Caco-2 (cell line): ENCODE measurements at regions not wholly inside any gene's neighbourhood (a gene's known extent, or its start where the extent isn't known, plus 50 kb on each side); places are given as distances from the start of the nearest gene placed in this dataset.

Experiments used
- BruUV-seq: library from RNA; stranded (reverse); fragments of 400-500 nt; replicated peaks from 2 replicates; lab custom pipeline; 2021; lab: Mats Ljungman, UMichigan
- CTCF ChIA-PET: fragments of 300-600 bp; sonication (Branson Sonifier 250); formaldehyde crosslinking; loops from one replicate; lab custom pipeline; 2022; ENCODE audit warnings: antibody characterized with exemption; lab: Charles Lee
- POLR2A ChIA-PET: fragments of 300-600 bp; sonication (Branson Sonifier 250); formaldehyde crosslinking; loops from one replicate; lab custom pipeline; 2022; ENCODE audit warnings: antibody characterized with exemption; lab: Charles Lee
- DNase-seq, 2 experiments: peaks; one replicate each; pipeline versions ENCODE4 v3.0.0 to v3.0.0-alpha.2; 2020 to 2022
- H3K27me3 ChIP-seq: replicated peaks from 2 replicates; pipeline ENCODE4 v1.6.0; 2011; ENCODE audit warnings: low read length; ENCODE audit not compliant: control insufficient read depth, insufficient read depth
- H3K36me3 ChIP-seq: 2 replicates; pipeline ENCODE4 v1.5.1; 2011; ENCODE audit warnings: low read length; ENCODE audit not compliant: control insufficient read depth, insufficient read depth
- H3K4me1 ChIP-seq: fragments of 250-450 bp; sonication (Bioruptor Pico); 2 replicates; pipeline ENCODE4 v1.5.1; 2020; ENCODE audit warnings: mild to moderate bottlenecking
- H3K4me3 ChIP-seq: 2 replicates; pipeline ENCODE4 v1.5.1; 2011; ENCODE audit warnings: low read depth, mild to moderate bottlenecking, control low read depth, low read length
- H3K9me3 ChIP-seq: fragments of 250-450 bp; sonication (Bioruptor Pico); 2 replicates; pipeline ENCODE4 v1.5.1; 2020; ENCODE audit warnings: mild to moderate bottlenecking, moderate library complexity
- H3K27ac Mint-ChIP-seq: one replicate; pipeline ENCODE4 v1.8.0; 2022; ENCODE audit warnings: mixed read lengths; ENCODE audit not compliant: unreplicated experiment
- H3K27me3 Mint-ChIP-seq: one replicate; pipeline ENCODE4 v1.8.0; 2022; ENCODE audit warnings: mixed read lengths; ENCODE audit not compliant: insufficient read depth, unreplicated experiment
- H3K36me3 Mint-ChIP-seq: one replicate; pipeline ENCODE4 v1.8.0; 2022; ENCODE audit warnings: mild to moderate bottlenecking, mixed read lengths; ENCODE audit not compliant: insufficient read depth, unreplicated experiment
- H3K4me1 Mint-ChIP-seq: one replicate; pipeline ENCODE4 v1.8.0; 2022; ENCODE audit warnings: low read depth, mixed read lengths; ENCODE audit not compliant: unreplicated experiment
- H3K4me3 Mint-ChIP-seq: one replicate; pipeline ENCODE4 v1.8.0; 2022; ENCODE audit warnings: mild to moderate bottlenecking, moderate library complexity, mixed read lengths; ENCODE audit not compliant: unreplicated experiment
- H3K9me3 Mint-ChIP-seq: one replicate; pipeline ENCODE4 v1.8.0; 2022; ENCODE audit warnings: mixed read lengths; ENCODE audit not compliant: unreplicated experiment
- CTCF ChIP-seq, 2 experiments: fragments of 200-600 bp in 1 of 2; IDR thresholded peaks; 1 replicate in 1 of 2; 2 replicates in 1 of 2; pipeline versions ENCODE4 v1.5.1 to v1.8.0; 2011 to 2022; ENCODE audit warnings: antibody characterized with exemption in 1 of 2, control low read depth in 1 of 2, inconsistent platforms in 1 of 2, low read depth in 1 of 2, low read length in 1 of 2, mild to moderate bottlenecking in 1 of 2, moderate library complexity in 1 of 2; ENCODE audit not compliant: insufficient read depth in 1 of 2, severe bottlenecking in 1 of 2, unreplicated experiment in 1 of 2
- intact Hi-C: fragments of 100-400 bp; cut with micrococcal nuclease; formaldehyde crosslinking; loops from one replicate; pipeline ENCODE4 v1.10.0; 2022; ENCODE audit not compliant: unreplicated experiment

- H3K4me3 Mint-ChIP-seq = no peak overlapping the region
- TF ChIP-seq CTCF (IDR thresholded peaks at IDR 0.05; ENCODE audit: insufficient read depth in 1 of 2, low read depth in 1 of 2, low read length in 1 of 2, severe bottlenecking in 1 of 2, unreplicated experiment in 1 of 2) = no peak
- DNase-seq = no peak
- no TSS peak for BruUV-seq
- no peak overlapping the region for H3K27ac Mint-ChIP-seq
- no peaks in the 10 kb centered on the region for H3K36me3 Mint-ChIP-seq
- H3K9me3 Mint-ChIP-seq = peaks cover 24% of the 10 kb centered on the region
- no peaks in the 10 kb centered on the region; the same call in 1 of the 2 replicates for H3K27me3 ChIP-seq
- H3K36me3 ChIP-seq = no peaks in the 10 kb centered on the region
- CTCF ChIA-PET = no interaction called here
- H3K9me3 ChIP-seq = no peaks in the 10 kb centered on the region
- H3K27me3 Mint-ChIP-seq = peaks cover 3% of the 10 kb centered on the region
- intact Hi-C loops = no loop called here
- H3K4me3 ChIP-seq = no peak overlapping the region
- POLR2A ChIA-PET = no interaction called here
- no peaks in the 10 kb centered on the region for H3K4me1 ChIP-seq
- H3K4me1 Mint-ChIP-seq = no peaks in the 10 kb centered on the region
These were observed 271.5 kb upstream of the MOCS1 start for GRCh38 chr6:40205801-40206200.

- Mint-ChIP-seq H3K4me3 (no peak overlapping the region), H3K27me3 (peaks cover 3% of the 10 kb centered on the region), H3K36me3 (no peaks in the 10 kb centered on the region), H3K27ac (no peak overlapping the region), H3K4me1 (no peaks in the 10 kb centered on the region), H3K9me3 (peaks cover 24% of the 10 kb centered on the region)
- no peak for TF ChIP-seq CTCF (IDR thresholded peaks at IDR 0.05; ENCODE audit: insufficient read depth in 1 of 2, low read depth in 1 of 2, low read length in 1 of 2, severe bottlenecking in 1 of 2, unreplicated experiment in 1 of 2)
- Histone ChIP-seq H3K36me3 (no peaks in the 10 kb centered on the region), H3K27me3 (no peaks in the 10 kb centered on the region; the same call in 1 of the 2 replicates), H3K4me1 (no peaks in the 10 kb centered on the region), H3K9me3 (no peaks in the 10 kb centered on the region), H3K4me3 (no peak overlapping the region)
- BruUV-seq = no TSS peak
- ChIA-PET CTCF (no interaction called here), POLR2A (no interaction called here)
- intact Hi-C loops = no loop called here
- no peak for DNase-seq
These were observed 270.7 kb upstream of the MOCS1 start for GRCh38 chr6:40205004-40205403.

GRCh38 chr6:40197371-40197770, 263.1 kb upstream of the MOCS1 start:
- H3K36me3 Mint-ChIP-seq = no peaks in the 10 kb centered on the region
- H3K9me3 ChIP-seq = no peaks in the 10 kb centered on the region
- no peak overlapping the region for H3K4me3 Mint-ChIP-seq
- intact Hi-C loops = no loop called here
- no TSS peak for BruUV-seq
- DNase-seq = no peak
- no peaks in the 10 kb centered on the region for H3K36me3 ChIP-seq
- peaks cover 7% of the 10 kb centered on the region for H3K27me3 Mint-ChIP-seq
- ChIA-PET CTCF (no interaction called here), POLR2A (no interaction called here)
- H3K4me1 ChIP-seq = no peaks in the 10 kb centered on the region
- H3K9me3 Mint-ChIP-seq = peaks cover 10% of the 10 kb centered on the region
- H3K27ac Mint-ChIP-seq = no peak overlapping the region
- TF ChIP-seq CTCF (IDR thresholded peaks at IDR 0.05; ENCODE audit: insufficient read depth in 1 of 2, low read depth in 1 of 2, low read length in 1 of 2, severe bottlenecking in 1 of 2, unreplicated experiment in 1 of 2) = no peak
- H3K4me1 Mint-ChIP-seq = no peaks in the 10 kb centered on the region
- no peak overlapping the region for H3K4me3 ChIP-seq
- no peaks in the 10 kb centered on the region for H3K27me3 ChIP-seq
